ENCODE measurements at regions not wholly inside any gene's neighbourhood (a gene's known extent, or its start where the extent isn't known, plus 50 kb on each side); places are given as distances from the start of the nearest gene placed in this dataset.
A peak's percentile ranks its signal among the peaks of the same experiment; 100 is the strongest.

DNA sequence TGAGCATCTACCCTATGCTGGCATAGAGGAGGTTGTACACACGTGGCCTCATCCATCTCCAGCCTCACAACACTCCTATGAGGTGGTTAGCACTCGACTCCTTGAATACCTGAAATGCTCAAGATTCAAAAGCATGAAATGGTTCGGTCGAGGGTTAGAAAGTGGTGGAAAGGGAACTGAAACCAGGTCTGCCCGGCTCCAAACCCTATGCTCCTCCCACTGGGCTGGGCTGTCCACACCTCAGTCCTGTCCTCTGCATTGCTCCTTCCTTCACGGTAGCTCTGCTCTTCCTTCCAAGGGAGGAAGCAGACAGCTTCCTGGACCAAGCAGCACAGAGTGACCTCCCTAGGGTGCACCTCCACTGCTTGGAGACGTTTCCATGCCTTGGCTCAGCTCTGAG lies 565.2 kb upstream of the ID2 start:
- Mint-ChIP-seq H3K27me3 (no peaks in the 10 kb centered on the region), H3K4me1 (ENCODE audit: unreplicated experiment) (peaks cover 47% of the 10 kb centered on the region), H3K4me3 (no peak overlapping the region), H3K27ac (no peak overlapping the region), H3K36me3 (no peaks in the 10 kb centered on the region), H3K9me3 (peaks cover 11% of the 10 kb centered on the region)
- DNase-seq (ENCODE audit: extremely low spot score, unreplicated experiment): no peak
- TF ChIP-seq, protein P1, sequence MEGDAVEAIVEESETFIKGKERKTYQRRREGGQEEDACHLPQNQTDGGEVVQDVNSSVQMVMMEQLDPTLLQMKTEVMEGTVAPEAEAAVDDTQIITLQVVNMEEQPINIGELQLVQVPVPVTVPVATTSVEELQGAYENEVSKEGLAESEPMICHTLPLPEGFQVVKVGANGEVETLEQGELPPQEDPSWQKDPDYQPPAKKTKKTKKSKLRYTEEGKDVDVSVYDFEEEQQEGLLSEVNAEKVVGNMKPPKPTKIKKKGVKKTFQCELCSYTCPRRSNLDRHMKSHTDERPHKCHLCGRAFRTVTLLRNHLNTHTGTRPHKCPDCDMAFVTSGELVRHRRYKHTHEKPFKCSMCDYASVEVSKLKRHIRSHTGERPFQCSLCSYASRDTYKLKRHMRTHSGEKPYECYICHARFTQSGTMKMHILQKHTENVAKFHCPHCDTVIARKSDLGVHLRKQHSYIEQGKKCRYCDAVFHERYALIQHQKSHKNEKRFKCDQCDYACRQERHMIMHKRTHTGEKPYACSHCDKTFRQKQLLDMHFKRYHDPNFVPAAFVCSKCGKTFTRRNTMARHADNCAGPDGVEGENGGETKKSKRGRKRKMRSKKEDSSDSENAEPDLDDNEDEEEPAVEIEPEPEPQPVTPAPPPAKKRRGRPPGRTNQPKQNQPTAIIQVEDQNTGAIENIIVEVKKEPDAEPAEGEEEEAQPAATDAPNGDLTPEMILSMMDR (conservative IDR thresholded peaks at IDR 0.05): no peak

DNA sequence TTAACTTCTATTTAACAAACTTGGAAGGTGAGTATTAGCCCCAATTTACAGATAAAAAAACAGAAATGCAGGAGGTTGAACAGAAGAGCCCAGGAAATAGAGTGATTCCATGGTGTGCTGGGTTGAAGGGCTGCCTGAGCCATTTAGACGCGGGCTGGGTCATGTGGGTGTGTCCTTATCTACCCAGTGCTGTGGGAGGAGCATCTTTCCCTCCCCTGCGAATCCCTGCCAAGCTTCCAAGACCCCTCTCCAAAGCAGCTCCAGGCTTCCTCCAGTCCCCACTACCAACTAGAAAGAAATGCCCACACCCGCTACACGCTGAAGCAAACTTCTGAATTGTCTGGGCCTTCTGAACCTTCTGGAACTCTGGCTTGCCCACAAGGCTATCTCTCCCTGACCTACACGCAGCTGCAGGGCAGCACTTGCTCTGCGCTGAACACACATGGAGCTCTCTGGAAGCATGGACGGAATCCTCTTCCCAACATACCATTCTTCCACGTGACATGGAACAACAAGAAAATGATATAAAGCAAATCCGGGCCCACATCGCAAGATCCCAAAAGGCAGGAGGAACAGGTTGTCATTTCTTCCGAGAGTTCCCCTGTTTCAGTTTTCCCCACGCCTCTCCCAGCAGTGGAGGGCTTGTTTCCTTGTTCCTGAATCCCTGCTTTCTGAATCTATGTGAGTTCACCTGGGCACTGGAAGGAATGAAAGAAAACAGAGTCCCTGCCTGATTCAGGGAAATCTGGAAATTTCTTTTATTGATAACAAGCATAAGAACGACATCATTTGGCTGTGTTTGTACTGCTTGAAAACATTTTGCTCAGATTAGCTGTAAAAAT lies 562.7 kb upstream of the ID2 start:
- Mint-ChIP-seq H3K4me3 (peak overlapping the region; percentile 72), H3K36me3 (no peaks in the 10 kb centered on the region), H3K4me1 (ENCODE audit: unreplicated experiment) (peaks cover 48% of the 10 kb centered on the region), H3K9me3 (no peaks in the 10 kb centered on the region), H3K27me3 (no peaks in the 10 kb centered on the region), H3K27ac (peak overlapping the region; percentile 77)
- DNase-seq (ENCODE audit: extremely low spot score, unreplicated experiment): no peak
- TF ChIP-seq, protein P1 (conservative IDR thresholded peaks at IDR 0.05): no peak

GRCh38 chr2:8119782-8120505 lies 561.9 kb upstream of the ID2 start:
- H3K27ac Mint-ChIP-seq: peak overlapping the region; percentile 77
- no peak for DNase-seq (ENCODE audit: extremely low spot score, unreplicated experiment)
- no peaks in the 10 kb centered on the region for H3K27me3 Mint-ChIP-seq
- H3K9me3 Mint-ChIP-seq: no peaks in the 10 kb centered on the region
- H3K36me3 Mint-ChIP-seq: no peaks in the 10 kb centered on the region
- H3K4me1 Mint-ChIP-seq (ENCODE audit: unreplicated experiment): peaks cover 48% of the 10 kb centered on the region
- TF ChIP-seq, protein P1 (conservative IDR thresholded peaks at IDR 0.05): no peak
- peak overlapping the region; percentile 72 for H3K4me3 Mint-ChIP-seq

- peaks cover 48% of the 10 kb centered on the region for H3K4me1 Mint-ChIP-seq (ENCODE audit: unreplicated experiment)
- no peaks in the 10 kb centered on the region for H3K9me3 Mint-ChIP-seq
- no peak for DNase-seq (ENCODE audit: extremely low spot score, unreplicated experiment)
- TF ChIP-seq, protein P1 (conservative IDR thresholded peaks at IDR 0.05): no peak
- H3K27ac Mint-ChIP-seq: peak overlapping the region; percentile 77
- H3K36me3 Mint-ChIP-seq: no peaks in the 10 kb centered on the region
- peak overlapping the region; percentile 72 for H3K4me3 Mint-ChIP-seq
- no peaks in the 10 kb centered on the region for H3K27me3 Mint-ChIP-seq
These were observed 561.4 kb upstream of the ID2 start for GRCh38 chr2:8120506-8120860.

DNA sequence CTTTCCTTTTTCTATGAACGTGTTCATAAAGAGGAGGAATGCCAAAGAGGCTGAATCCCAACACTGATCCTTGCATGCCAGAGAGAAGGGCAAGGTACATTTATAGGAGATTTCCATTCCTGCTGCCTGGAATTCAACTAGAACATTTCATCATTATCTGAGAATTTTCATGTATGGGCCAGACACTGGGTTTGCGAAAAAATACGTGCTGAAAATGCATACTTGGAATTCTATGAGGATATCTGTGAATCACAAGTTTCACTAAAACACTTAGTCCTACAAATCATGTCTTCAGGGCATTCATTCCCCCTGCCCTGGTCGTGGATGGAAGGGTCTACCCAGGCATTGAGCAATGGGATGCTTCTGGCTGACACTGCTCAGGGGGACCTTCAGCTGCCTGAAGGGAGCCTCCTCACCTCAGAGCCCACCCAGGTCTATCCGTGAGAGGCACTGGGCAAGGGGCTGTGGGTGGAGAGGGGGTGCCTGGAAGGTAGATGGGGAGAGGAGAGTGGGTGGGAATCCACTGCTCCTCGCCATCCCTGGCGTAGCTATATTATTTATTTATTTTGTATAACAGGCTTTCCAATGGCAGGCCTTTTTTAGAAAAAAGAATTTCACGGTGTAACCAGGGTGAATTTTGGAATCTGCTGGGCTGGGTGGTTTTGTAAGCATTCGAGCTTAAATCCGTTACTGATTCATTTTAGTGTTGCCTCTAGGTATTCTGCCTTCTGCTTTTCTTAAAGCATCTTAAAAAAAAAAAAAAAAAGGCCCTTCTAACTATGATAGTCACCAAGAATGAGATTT lies 560.6 kb upstream of the ID2 start:
- peak overlapping the region; percentile 22 for H3K27ac Mint-ChIP-seq
- DNase-seq (ENCODE audit: extremely low spot score, unreplicated experiment): no peak
- no peak overlapping the region for H3K4me3 Mint-ChIP-seq
- no peaks in the 10 kb centered on the region for H3K27me3 Mint-ChIP-seq
- TF ChIP-seq, protein P1 (conservative IDR thresholded peaks at IDR 0.05): no peak
- peaks cover 45% of the 10 kb centered on the region for H3K4me1 Mint-ChIP-seq (ENCODE audit: unreplicated experiment)
- no peaks in the 10 kb centered on the region for H3K36me3 Mint-ChIP-seq
- H3K9me3 Mint-ChIP-seq: no peaks in the 10 kb centered on the region

Data from type B pancreatic cell (in vitro differentiated cells).